Glomerular visceral epithelial cell (primary cell): ENCODE measurements at regions not wholly inside any gene's neighbourhood (a gene's known extent, or its start where the extent isn't known, plus 50 kb on each side); places are given as distances from the start of the nearest gene placed in this dataset.
A peak's percentile ranks its signal among the peaks of the same experiment; 100 is the strongest.

Experiments
- DNase-seq: peaks from one replicate; pipeline ENCODE4 v3.0.0-alpha.2; 2016; ENCODE audit errors: extremely low spot score

DNA sequence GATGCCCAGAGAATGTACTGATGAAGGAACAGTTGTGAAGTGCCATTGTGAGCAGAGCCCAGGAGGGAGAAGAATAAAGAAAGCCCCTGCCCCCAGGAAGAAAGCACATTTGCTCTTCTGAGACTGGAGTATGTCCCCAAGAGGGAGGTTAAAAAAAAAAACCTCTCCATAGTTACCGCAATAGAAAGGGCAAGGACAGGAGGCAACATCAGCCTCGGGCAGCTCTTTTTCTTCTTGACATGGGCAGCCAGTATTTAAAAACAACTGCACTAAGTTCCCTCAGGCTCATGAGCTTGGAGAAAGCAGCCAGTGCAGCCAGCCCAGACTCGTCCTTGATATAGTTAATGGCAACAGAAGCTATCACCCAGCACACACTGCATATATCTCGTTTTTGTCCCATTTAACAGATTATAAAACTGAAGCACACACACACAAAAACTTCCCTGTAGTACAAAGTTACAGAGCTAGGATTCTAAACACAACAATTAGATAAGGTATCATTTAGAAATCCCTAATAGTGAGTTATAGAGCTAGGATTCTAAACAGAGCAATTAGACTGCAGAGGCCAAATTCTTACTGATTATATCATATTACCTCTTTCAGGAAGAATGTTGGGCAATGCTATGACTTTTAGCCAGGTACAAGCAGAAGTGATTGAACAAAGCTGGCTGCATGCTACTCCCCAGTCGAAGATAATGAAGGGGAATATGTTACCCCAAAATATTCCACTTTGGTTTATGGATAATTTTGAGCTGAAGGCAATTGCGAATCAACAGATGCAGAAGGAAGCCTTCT lies 823.5 kb downstream of the GRID1 start:
- no peak for DNase-seq

DNA sequence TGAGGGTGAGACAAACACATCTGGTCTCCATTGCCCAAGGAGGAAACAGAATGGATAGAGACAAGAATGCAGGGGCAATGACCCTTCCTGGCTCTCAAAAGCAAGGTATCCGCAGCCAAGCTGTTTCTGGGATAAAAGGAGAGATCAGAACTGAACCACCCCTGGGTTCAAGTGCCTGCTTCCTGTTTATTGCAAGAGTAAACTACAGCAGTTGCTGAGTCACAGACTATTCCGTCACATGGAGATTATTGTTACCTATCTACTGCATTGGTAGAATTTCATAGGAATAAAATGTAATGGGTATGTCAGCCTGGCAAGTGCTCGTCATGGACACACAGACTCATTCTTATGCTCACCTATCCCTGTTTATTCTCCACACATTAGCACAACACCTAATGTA lies 821.6 kb downstream of the GRID1 start:
- no peak for DNase-seq

DNA sequence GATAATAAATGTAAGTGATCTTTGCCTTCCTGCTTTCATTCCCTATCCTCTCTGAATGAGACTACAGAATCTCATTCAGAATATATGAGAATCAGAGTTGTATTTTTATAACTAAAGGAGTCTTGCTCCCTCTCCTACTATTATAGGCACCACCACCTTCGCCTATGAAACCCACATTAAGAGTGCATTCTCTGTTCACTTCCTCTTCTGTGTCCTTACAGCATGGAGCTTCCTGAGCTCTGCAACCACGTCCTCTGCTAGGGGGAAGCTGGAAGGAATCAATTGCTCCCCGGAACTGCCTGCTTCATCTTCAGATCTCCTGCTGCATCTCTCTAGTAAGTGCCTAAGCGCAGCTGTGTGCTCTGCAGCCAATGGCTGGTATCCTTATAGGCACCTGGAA lies 820.7 kb downstream of the GRID1 start:
- DNase-seq, result no peak

DNA sequence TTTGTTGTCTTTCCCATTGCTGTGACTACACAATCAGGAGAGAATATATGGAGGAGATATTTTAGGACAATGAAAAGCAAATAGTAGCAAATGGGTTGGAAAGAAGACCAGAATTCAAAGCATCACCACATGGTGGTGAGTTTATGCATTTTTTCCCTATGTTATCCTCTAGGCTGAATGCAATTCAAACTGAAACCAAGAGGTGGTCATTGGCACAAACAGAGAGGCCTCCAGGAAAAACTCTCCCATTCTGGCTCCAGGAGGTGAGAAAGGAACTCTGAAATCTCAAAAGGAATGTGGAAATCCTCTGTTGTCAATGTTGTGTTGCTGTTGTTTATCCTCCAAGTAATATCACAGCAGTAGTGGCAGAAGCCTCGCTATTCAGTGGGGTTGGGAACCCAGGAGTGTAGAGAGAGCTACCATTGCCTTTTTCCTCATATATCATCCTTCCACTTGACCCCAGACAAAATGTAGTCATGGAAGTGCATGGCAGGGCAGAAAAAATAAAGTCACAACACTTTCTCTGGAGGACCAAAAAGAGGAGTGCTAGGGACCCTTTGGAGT lies 819.1 kb downstream of the GRID1 start:
- DNase-seq, result no peak

DNA sequence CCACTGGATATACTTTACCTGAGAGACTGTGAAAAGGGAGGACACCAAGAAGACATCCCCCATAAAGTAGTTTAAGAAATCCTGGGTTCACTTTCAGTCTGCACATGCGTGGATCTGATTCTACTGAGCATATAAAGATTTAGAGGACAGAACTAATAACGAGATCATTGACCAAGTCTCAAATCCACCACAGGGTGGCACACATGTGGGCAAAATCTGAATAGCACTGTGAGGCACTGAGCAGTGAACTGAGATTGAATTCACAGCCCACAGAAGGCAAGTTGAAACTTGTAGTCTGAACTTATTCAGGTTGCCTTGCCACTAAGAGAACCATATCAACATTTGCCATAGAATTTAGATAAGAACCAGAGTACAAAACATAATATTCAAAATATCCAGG lies 818.6 kb downstream of the GRID1 start:
- peak; percentile 39 for DNase-seq
